ENCODE measurements at regions not wholly inside any gene's neighbourhood (a gene's known extent, or its start where the extent isn't known, plus 50 kb on each side); places are given as distances from the start of the nearest gene placed in this dataset.
"Not testable (repeated sequence)": the region's sequence is repeated elsewhere in the genome, so short reads cannot be mapped to it uniquely, and the experiment has no call there.

- no peak for DNase-seq (ENCODE audit: low read depth)
- TF ChIP-seq, protein P1, sequence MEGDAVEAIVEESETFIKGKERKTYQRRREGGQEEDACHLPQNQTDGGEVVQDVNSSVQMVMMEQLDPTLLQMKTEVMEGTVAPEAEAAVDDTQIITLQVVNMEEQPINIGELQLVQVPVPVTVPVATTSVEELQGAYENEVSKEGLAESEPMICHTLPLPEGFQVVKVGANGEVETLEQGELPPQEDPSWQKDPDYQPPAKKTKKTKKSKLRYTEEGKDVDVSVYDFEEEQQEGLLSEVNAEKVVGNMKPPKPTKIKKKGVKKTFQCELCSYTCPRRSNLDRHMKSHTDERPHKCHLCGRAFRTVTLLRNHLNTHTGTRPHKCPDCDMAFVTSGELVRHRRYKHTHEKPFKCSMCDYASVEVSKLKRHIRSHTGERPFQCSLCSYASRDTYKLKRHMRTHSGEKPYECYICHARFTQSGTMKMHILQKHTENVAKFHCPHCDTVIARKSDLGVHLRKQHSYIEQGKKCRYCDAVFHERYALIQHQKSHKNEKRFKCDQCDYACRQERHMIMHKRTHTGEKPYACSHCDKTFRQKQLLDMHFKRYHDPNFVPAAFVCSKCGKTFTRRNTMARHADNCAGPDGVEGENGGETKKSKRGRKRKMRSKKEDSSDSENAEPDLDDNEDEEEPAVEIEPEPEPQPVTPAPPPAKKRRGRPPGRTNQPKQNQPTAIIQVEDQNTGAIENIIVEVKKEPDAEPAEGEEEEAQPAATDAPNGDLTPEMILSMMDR (IDR thresholded peaks at IDR 0.05; ENCODE audit: insufficient read depth, low read depth, low read length), result no peak
- CTCF ChIA-PET, result no interaction called here
- no peaks in the 10 kb centered on the region for H3K36me3 ChIP-seq (ENCODE audit: control insufficient read depth, insufficient read depth, low read length)
- no peaks in the 10 kb centered on the region; the same call in 1 of the 2 replicates for H3K27me3 ChIP-seq (ENCODE audit: control insufficient read depth, insufficient read depth, low read length)
- POLR2A ChIA-PET, result no interaction called here
- no peak overlapping the region for H3K4me3 ChIP-seq (ENCODE audit: low read depth, low read length)
These were observed 245.8 kb upstream of the SULF2 start for GRCh38 chr20:48031122-48031521.

- no peaks in the 10 kb centered on the region for H3K36me3 ChIP-seq (ENCODE audit: control insufficient read depth, insufficient read depth, low read length)
- POLR2A ChIA-PET, result no interaction called here
- TF ChIP-seq, protein P1 (IDR thresholded peaks at IDR 0.05; ENCODE audit: insufficient read depth, low read depth, low read length), result no peak
- CTCF ChIA-PET, result no interaction called here
- no peak for DNase-seq (ENCODE audit: low read depth)
- no peak overlapping the region for H3K4me3 ChIP-seq (ENCODE audit: low read depth, low read length)
- no peaks in the 10 kb centered on the region; the same call in 1 of the 2 replicates for H3K27me3 ChIP-seq (ENCODE audit: control insufficient read depth, insufficient read depth, low read length)
These were observed 241.8 kb upstream of the SULF2 start for GRCh38 chr20:48026981-48027592.

- peak overlapping the region; percentile 43 for H3K4me3 ChIP-seq (ENCODE audit: low read depth, low read length)
- ChIA-PET CTCF (interaction anchor here (1.7 kb wide), 1 partner anchor 9 kb away, joined by 3 read pairs; no protein-coding TSS in a partner anchor), POLR2A (no interaction called here)
- TF ChIP-seq, protein P1 (IDR thresholded peaks at IDR 0.05; ENCODE audit: insufficient read depth, low read depth, low read length), result no peak
- DNase-seq (ENCODE audit: low read depth), result no peak
- H3K36me3 ChIP-seq (ENCODE audit: control insufficient read depth, insufficient read depth, low read length), result no peaks in the 10 kb centered on the region
- no peaks in the 10 kb centered on the region; the same call in 1 of the 2 replicates for H3K27me3 ChIP-seq (ENCODE audit: control insufficient read depth, insufficient read depth, low read length)
These were observed 240.4 kb upstream of the SULF2 start for GRCh38 chr20:48025661-48026060.

GRCh38 chr20:48025051-48025515, 239.8 kb upstream of the SULF2 start:
- ChIA-PET POLR2A (no interaction called here), CTCF (interaction anchor here (1.7 kb wide), 1 partner anchor 9 kb away, joined by 3 read pairs; no protein-coding TSS in a partner anchor)
- TF ChIP-seq, protein P1 (IDR thresholded peaks at IDR 0.05; ENCODE audit: insufficient read depth, low read depth, low read length), result peak; percentile 32; the same call in 1 of the 2 replicates
- Histone ChIP-seq H3K27me3 (ENCODE audit: control insufficient read depth, insufficient read depth, low read length) (no peaks in the 10 kb centered on the region; the same call in 1 of the 2 replicates), H3K4me3 (ENCODE audit: low read depth, low read length) (peak overlapping the region; percentile 43), H3K36me3 (ENCODE audit: control insufficient read depth, insufficient read depth, low read length) (no peaks in the 10 kb centered on the region)
- DNase-seq (ENCODE audit: low read depth), result peak; percentile 77

DNA sequence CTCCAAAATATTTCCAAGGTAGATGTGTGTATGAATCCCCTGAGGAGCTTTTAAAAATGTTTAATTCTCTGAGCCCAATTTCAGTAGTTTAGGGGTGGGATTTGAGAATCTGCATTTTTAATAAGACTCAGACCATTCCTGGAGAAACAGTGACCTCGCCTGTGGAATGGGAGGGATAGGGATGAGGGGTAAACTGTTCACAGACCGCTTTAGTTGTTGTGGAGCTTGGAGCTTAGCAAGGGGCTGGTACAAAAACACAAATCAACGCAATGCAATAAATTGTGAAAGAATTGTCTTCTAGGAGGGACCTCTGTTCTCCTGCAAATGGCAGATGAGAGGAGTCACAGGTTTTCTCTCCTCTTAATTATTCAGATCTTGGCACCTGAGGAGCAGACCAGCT, 239.3 kb upstream of the SULF2 start:
- CTCF ChIA-PET, result interaction anchor here (1.7 kb wide), 1 partner anchor 8 kb away, joined by 3 read pairs; no protein-coding TSS in a partner anchor
- Histone ChIP-seq H3K36me3 (ENCODE audit: control insufficient read depth, insufficient read depth, low read length) (no peaks in the 10 kb centered on the region), H3K4me3 (ENCODE audit: low read depth, low read length) (no peak overlapping the region), H3K27me3 (ENCODE audit: control insufficient read depth, insufficient read depth, low read length) (no peaks in the 10 kb centered on the region)
- TF ChIP-seq, protein P1 (IDR thresholded peaks at IDR 0.05; ENCODE audit: insufficient read depth, low read depth, low read length), result no peak
- POLR2A ChIA-PET, result no interaction called here
- no peak for DNase-seq (ENCODE audit: low read depth)

DNA sequence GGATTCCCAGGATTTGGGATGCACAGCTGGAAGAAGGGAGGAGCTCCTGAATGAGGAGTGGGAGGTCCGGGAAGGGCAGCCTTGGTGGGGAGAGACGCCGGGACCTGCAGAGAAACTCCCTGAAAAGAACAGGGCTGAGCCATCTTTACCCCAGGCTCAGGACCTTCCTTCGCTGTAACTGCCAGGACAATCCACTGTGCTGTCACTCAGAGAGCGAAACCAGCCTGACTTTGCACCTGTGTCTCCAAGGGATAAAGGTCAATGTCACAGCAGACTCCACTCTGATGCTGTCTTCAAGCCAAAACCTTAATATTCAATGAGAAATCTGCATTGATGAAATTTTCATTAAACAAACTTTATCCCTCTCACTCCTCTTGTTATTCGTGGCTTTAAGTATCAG, 235.4 kb upstream of the SULF2 start:
- DNase-seq (ENCODE audit: low read depth); H3K36me3 ChIP-seq (ENCODE audit: control insufficient read depth, insufficient read depth, low read length); H3K4me3 ChIP-seq (ENCODE audit: low read depth, low read length); H3K27me3 ChIP-seq (ENCODE audit: control insufficient read depth, insufficient read depth, low read length); POLR2A ChIA-PET: not testable (repeated sequence)
- CTCF ChIA-PET, result interaction anchor here (0.8 to 2.2 kb wide), 2 partner anchors 21 to 234 kb away, joined by 3 to 8 read pairs; no protein-coding TSS in a partner anchor
